Sigmoid colon (tissue), 6 donors: ENCODE measurements at regions not wholly inside any gene's neighbourhood (a gene's known extent, or its start where the extent isn't known, plus 50 kb on each side); places are given as distances from the start of the nearest gene placed in this dataset.

Experiments
- DNase-seq: peaks from one replicate; pipeline ENCODE4 v3.0.0-alpha.2; 2019
- H3K27ac ChIP-seq, 4 donors: fragments of 200-600 bp; sonication (generic); one replicate each; pipeline ENCODE4 v1.5.1; 2016 to 2019; ENCODE audit warnings: mild to moderate bottlenecking in 1 of 4
- H3K27me3 ChIP-seq, 3 donors: fragments of 200-600 bp; sonication (generic); one replicate each; pipeline ENCODE4 v1.5.1; 2019; ENCODE audit warnings: mild to moderate bottlenecking in 1 of 3
- H3K36me3 ChIP-seq, 4 donors: fragments of 200-600 bp; sonication (generic); one replicate each; pipeline ENCODE4 v1.5.1; 2016 to 2019
- H3K4me1 ChIP-seq, 4 donors: fragments of 200-600 bp; sonication (generic); one replicate each; pipeline ENCODE4 v1.5.1; 2017 to 2019
- H3K4me3 ChIP-seq, 4 donors: fragments of 200-600 bp; sonication (generic); one replicate each; pipeline ENCODE4 v1.5.1; 2017 to 2019; ENCODE audit warnings: mild to moderate bottlenecking in 2 of 4, moderate library complexity in 1 of 4
- H3K9me3 ChIP-seq, 4 donors: fragments of 200-600 bp in 3 of 4; sonication (generic) in 3 of 4; one replicate each; pipeline versions ENCODE4 v1.5.1 to v1.6.1; 2013 to 2019
- EP300 ChIP-seq, 4 donors: sonication (generic); formaldehyde crosslinking; IDR thresholded peaks; one replicate each; pipeline ENCODE4 v1.6.1; 2017; ENCODE audit warnings: antibody characterized with exemption in 4 of 4
- POLR2A ChIP-seq, 2 donors: fragments of 450-650 bp; IDR thresholded peaks; one replicate each; pipeline ENCODE4 v1.6.1; 2016; ENCODE audit warnings: antibody characterized with exemption in 2 of 2, mild to moderate bottlenecking in 2 of 2, moderate library complexity in 2 of 2
- POLR2AphosphoS5 ChIP-seq, 4 donors: sonication (generic); formaldehyde crosslinking; IDR thresholded peaks; one replicate each; pipeline ENCODE4 v1.6.1; 2017; ENCODE audit warnings: antibody characterized with exemption in 4 of 4
- WGBS, 2 donors: extraction: QIAGEN DNeasy Blood & Tissue Kit; methylation state at CpG; one replicate each; pipeline ENCODE4 v1.1.7; 2013; 5-methylcytosine and 5-hydroxymethylcytosine counted together
- intact Hi-C: fragments of 100-400 bp; cut with DNase I; formaldehyde crosslinking; loops from one replicate; pipeline ENCODE4 v1.15.1; 2023
- TF ChIP-seq, protein P1 (sequence below), 4 experiments: fragments of 450-650 bp in 3 of 4; fragments of 200-600 bp in 1 of 4; IDR thresholded peaks; one replicate each; pipeline ENCODE4 v1.5.1; 2016 to 2019; ENCODE audit warnings: antibody characterized with exemption in 4 of 4, mild to moderate bottlenecking in 3 of 4, moderate library complexity in 2 of 4
- donor health status: healthy with polysubstance abuse.
- donor health status: healthy.

DNA sequence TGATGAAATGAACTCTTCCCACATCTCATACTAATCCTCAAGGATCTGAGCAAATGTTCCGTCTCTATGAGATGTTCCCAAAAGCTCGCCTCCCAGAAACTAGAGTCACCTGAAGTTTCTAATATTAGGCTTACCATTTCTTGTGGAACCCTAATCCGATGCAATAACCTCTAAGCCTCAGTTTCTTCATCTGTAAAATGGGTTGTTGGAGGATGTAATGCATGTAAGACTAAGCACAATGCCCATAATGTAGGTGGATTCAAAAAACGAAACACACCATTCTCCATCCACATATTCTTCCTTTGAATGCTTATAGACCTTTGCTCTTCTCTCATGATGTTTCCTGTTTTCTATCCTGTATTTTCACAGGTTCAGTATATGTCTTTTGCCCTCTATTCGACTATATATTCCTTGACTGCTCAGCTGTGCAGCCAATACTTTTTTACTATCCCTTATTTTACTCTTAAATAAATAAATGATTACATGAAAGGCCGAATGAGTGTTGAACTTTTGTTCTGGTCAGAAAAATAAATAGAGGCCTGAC, 307.3 kb upstream of the G2E3 start:
- H3K9me3 ChIP-seq = no peaks in the 10 kb centered on the region
- no peak overlapping the region for H3K4me3 ChIP-seq
- H3K4me1 ChIP-seq = no peaks in the 10 kb centered on the region
- no peaks in the 10 kb centered on the region for H3K36me3 ChIP-seq
- no peak overlapping the region for H3K27ac ChIP-seq
- 56 to 71% methylated on average over 6 of the region's 6 CpGs for whole genome bisulfite sequencing, 2 donors
- DNase-seq = no peak
- TF ChIP-seq, protein P1, sequence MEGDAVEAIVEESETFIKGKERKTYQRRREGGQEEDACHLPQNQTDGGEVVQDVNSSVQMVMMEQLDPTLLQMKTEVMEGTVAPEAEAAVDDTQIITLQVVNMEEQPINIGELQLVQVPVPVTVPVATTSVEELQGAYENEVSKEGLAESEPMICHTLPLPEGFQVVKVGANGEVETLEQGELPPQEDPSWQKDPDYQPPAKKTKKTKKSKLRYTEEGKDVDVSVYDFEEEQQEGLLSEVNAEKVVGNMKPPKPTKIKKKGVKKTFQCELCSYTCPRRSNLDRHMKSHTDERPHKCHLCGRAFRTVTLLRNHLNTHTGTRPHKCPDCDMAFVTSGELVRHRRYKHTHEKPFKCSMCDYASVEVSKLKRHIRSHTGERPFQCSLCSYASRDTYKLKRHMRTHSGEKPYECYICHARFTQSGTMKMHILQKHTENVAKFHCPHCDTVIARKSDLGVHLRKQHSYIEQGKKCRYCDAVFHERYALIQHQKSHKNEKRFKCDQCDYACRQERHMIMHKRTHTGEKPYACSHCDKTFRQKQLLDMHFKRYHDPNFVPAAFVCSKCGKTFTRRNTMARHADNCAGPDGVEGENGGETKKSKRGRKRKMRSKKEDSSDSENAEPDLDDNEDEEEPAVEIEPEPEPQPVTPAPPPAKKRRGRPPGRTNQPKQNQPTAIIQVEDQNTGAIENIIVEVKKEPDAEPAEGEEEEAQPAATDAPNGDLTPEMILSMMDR (IDR thresholded peaks at IDR 0.05) = no peak
- TF ChIP-seq EP300 (IDR thresholded peaks at IDR 0.05) (no peak), POLR2AphosphoS5 (IDR thresholded peaks at IDR 0.05) (no peak), POLR2A (IDR thresholded peaks at IDR 0.05) (no peak)
- H3K27me3 ChIP-seq = no peaks in the 10 kb centered on the region
- intact Hi-C loops = no loop called here

DNA sequence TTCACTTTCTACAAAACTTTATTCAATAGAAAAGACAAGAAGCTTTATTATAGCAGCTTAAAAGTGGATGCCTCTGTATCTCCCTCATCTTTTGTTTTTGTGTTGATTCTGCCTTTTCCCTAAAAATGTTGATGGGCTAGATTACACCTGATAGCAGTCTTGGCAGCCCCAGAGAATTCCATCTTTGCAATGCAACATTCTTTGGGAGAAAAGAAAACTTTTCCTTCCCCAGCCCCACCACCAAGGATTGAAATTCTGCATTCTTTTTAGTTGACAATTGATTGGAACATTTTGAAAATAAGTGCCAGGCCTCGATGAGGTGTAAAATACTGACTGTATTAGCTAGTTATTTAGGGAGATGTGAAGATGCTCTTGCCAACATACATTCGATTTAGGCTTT, 306.8 kb upstream of the G2E3 start:
- no peak for DNase-seq
- no peak overlapping the region for H3K4me3 ChIP-seq
- no peaks in the 10 kb centered on the region for H3K27me3 ChIP-seq
- H3K36me3 ChIP-seq = no peaks in the 10 kb centered on the region
- no peaks in the 10 kb centered on the region for H3K9me3 ChIP-seq
- TF ChIP-seq POLR2A (IDR thresholded peaks at IDR 0.05) (no peak), EP300 (IDR thresholded peaks at IDR 0.05) (no peak), POLR2AphosphoS5 (IDR thresholded peaks at IDR 0.05) (no peak)
- TF ChIP-seq, protein P1 (IDR thresholded peaks at IDR 0.05) = no peak
- 76 to 80% methylated on average over 2 of the region's 2 CpGs for WGBS, 2 donors
- H3K27ac ChIP-seq = no peak overlapping the region
- intact Hi-C loops = no loop called here
- H3K4me1 ChIP-seq = no peaks in the 10 kb centered on the region

DNA sequence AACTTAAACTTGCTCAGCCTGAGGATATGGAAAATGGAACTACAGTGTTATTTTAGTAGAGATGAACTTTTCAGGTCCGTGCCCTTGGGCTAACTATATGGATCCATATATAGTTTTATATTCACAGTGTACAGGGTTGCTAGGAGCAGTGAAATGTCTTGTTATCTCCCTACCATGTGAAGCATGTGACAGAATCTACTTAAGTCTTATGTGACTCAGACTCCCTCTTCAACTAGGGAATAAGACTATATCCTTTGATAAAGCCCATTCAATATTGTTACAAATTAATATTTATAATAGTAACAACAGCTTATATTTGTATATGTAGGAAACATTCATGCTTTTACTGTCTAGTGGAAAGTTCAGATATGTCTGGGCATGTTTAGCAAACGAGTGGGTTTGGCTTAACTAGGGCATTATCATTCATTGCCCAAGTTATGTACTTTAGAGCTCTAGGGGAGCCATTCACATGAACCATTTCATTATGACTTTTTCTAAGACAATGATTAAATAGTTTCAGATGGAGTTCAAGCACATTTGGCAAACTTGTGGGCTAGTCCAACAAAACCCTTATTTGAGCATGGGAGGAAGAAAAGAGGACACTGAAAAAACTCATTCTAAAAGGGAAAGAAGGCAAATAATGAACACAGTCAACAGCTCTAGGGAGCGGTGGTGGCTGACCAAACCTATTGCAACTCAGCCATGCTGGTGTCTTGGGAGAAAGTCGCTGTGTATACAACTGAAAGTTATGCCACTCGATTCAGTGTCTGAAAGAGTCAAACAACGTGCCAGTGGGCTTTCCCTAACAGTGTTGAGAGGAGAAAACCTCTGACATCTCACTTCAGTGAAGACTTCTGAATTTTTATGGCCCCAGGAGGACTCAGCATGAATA, 305.9 kb upstream of the G2E3 start:
- intact Hi-C loops = no loop called here
- TF ChIP-seq EP300 (IDR thresholded peaks at IDR 0.05) (no peak), POLR2A (IDR thresholded peaks at IDR 0.05) (no peak), POLR2AphosphoS5 (IDR thresholded peaks at IDR 0.05) (no peak)
- TF ChIP-seq, protein P1 (IDR thresholded peaks at IDR 0.05) = no peak
- H3K9me3 ChIP-seq = no peaks in the 10 kb centered on the region
- no peak overlapping the region for H3K27ac ChIP-seq
- 71 to 72% methylated on average over 6 of the region's 6 CpGs for WGBS, 2 donors
- no peak overlapping the region for H3K4me3 ChIP-seq
- H3K4me1 ChIP-seq = no peaks in the 10 kb centered on the region
- H3K27me3 ChIP-seq = no peaks in the 10 kb centered on the region
- DNase-seq = no peak
- no peaks in the 10 kb centered on the region for H3K36me3 ChIP-seq

DNA sequence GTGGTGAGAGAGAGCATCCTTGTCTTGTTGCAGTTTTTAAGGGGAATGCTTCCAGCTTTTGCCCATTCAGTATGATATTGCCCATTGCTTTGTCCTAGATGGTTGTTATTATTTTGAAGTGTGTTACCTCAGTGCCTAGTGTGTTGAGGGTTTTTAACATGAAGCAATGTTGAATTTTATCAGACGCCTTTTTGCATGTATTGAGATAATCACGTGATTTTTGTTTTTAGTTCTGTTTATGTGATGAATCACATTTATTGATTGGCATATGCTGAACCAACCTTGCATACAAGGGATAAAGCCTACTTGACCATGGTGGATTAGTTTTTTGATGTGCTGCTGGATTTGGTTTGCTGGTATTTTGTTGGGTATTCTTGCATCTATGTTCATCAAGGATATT, 302.3 kb upstream of the G2E3 start:
- DNase-seq = no peak
- intact Hi-C loops = no loop called here
- TF ChIP-seq, protein P1 (IDR thresholded peaks at IDR 0.05) = no peak
- TF ChIP-seq EP300 (IDR thresholded peaks at IDR 0.05) = no peak
- Histone ChIP-seq H3K27ac (no peak overlapping the region), H3K9me3 (no peaks in the 10 kb centered on the region), H3K36me3 (no peaks in the 10 kb centered on the region), H3K4me1 (no peaks in the 10 kb centered on the region), H3K4me3 (no peak overlapping the region), H3K27me3 (no peaks in the 10 kb centered on the region)
- 91 to 92% methylated on average over 2 of the region's 2 CpGs for WGBS, 2 donors
